ENCODE measurements at regions not wholly inside any gene's neighbourhood (a gene's known extent, or its start where the extent isn't known, plus 50 kb on each side); places are given as distances from the start of the nearest gene placed in this dataset.

DNA sequence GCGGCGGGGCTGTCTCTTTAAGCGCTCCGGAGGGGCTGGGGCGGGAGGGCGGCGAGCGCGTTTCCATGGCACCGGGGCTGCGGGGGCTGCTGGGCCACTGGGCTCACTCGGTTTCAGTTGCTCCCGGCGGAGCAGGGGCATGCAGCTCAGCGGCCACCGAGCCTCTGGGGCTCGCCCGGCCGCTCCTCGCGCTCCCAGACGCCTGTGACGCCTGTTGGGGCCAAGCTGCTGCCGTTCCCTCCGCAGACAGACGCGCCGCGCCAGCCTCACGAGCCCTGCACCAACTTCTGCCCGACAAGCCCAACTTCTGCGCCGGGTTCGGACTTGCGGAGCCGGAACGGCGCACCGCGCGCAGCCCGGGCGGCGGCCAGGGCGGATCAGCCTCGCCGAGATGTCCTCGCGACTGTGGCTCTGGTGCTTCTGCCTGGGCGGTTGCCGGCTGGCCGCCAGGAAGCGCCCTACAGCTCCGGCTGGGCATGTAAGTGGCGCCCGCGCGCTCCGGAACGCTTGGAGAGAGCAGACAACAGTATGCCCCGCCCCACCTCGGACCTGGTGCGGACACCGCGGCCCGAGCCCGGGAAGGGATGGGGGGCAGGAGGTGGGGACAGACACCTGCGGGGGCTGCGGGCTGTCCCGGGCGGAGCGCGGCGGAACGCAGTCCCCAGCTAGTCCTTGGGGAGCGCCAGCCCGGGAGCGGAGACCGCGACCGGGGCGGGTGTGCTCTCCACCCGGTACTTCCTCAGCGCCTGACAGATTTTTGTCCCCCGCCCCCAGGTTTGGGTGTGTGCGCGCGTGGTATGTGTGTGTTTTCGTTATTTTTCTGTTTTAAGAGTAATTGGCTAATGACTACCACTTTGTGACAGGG lies 154.1 kb upstream of the GOLIM4 start:
- ChIA-PET POLR2A (ENCODE audit: unreplicated experiment) (no interaction called here), CTCF (interaction anchor here (0.6 to 1.5 kb wide), 4 partner anchors 15 to 202 kb away, joined by 3 to 4 read pairs (median 3); no protein-coding TSS in a partner anchor)
- Histone ChIP-seq H4K20me1 (ENCODE audit: insufficient read depth, low read length) (no peaks in the 10 kb centered on the region), H3K14ac (replicated peaks; ENCODE audit: low read depth, low read length) (no peak overlapping the region; the same call in 1 of the 2 replicates), H2BK120ac (ENCODE audit: low read depth, low read length) (peak overlapping the region; percentile 65), H2BK15ac (ENCODE audit: low read depth, low read length) (no peak overlapping the region), H3K4me1 (ENCODE audit: control insufficient read depth, insufficient read depth, low read length) (no peaks in the 10 kb centered on the region), H4K91ac (ENCODE audit: insufficient read depth, low read depth, low read length) (no peak overlapping the region), H3K9me1 (ENCODE audit: insufficient read depth, low read length) (no peaks in the 10 kb centered on the region), H3K9me3 (ENCODE audit: control insufficient read depth, insufficient read depth, low read length) (no peaks in the 10 kb centered on the region), H3K36me3 (ENCODE audit: control insufficient read depth, insufficient read depth, low read length) (no peaks in the 10 kb centered on the region), H3K79me1 (ENCODE audit: low read depth in 1 of 2, low read length in 2 of 2) (no peaks in the 10 kb centered on the region), H3K18ac (ENCODE audit: low read depth, low read length) (no peak overlapping the region; the same call in 1 of the 2 replicates), H3K4ac (ENCODE audit: low read depth, low read length) (peak overlapping the region; percentile 30; the same call in 1 of the 2 replicates), H3K27me3 (ENCODE audit: control insufficient read depth, insufficient read depth, low read length) (peaks cover 2% of the 10 kb centered on the region; the same call in 1 of the 2 replicates), H3K56ac (ENCODE audit: extremely low read depth, insufficient read depth, low read length) (no peak overlapping the region; the same call in 1 of the 2 replicates), H3K4me2 (ENCODE audit: low read depth, low read length) (peak overlapping the region; percentile 91), H2BK20ac (ENCODE audit: low read depth, low read length) (no peak overlapping the region), H2AK5ac (ENCODE audit: low read depth, low read length) (no peak overlapping the region), H2BK5ac (ENCODE audit: low read depth, low read length, poor library complexity, severe bottlenecking) (peak overlapping the region; percentile 30), H3K23ac (ENCODE audit: low read depth, low read length) (peak overlapping the region; percentile 60; the same call in 1 of the 2 replicates), H4K5ac (ENCODE audit: low read depth, low read length) (no peak overlapping the region), H3K9ac (ENCODE audit: low read depth, low read length) (peak overlapping the region; percentile 59), H4K8ac (ENCODE audit: low read depth in 2 of 2, low read length in 2 of 2) (peak overlapping the region in 1 of 2 experiments; percentile 19; a peak in 1 of 4 replicates), H2AFZ (replicated peaks; ENCODE audit: low read length, poor library complexity) (peak overlapping the region; percentile 96), H2AK9ac (replicated peaks; ENCODE audit: low read depth, low read length, poor library complexity) (peak overlapping the region; percentile 58), H3K4me3 (ENCODE audit: insufficient read depth, low read depth, low read length) (peak overlapping the region; percentile 69), H3K27ac (ENCODE audit: insufficient read depth, low read length) (peak overlapping the region; percentile 70)
- no TSS peak for BruUV-seq (replicated peaks)
- in situ Hi-C loops (cut with MboI; ENCODE audit: low sequenced_read_pairs) = no loop called here
- DNase-seq (peak; percentile 63), ATAC-seq (ENCODE audit: low read depth) (peak; percentile 82)
- dilution Hi-C loops (cut with HindIII; ENCODE audit: low sequenced_read_pairs, unreplicated experiment) = no loop called here
- WGBS, 2 experiments (ENCODE audit: extremely low coverage in 2 of 2, insufficient read length in 1 of 2) = 1% methylated on average over 25 of the region's 89 CpGs; no CpG with 5 or more reads in 1 of the 2 experiments
- intact Hi-C loops (cut with micrococcal nuclease) = loop anchor here (1.0 to 2.0 kb wide), 3 partner anchors 91 to 218 kb away; no protein-coding TSS in a partner anchor
- TF ChIP-seq, protein P1, sequence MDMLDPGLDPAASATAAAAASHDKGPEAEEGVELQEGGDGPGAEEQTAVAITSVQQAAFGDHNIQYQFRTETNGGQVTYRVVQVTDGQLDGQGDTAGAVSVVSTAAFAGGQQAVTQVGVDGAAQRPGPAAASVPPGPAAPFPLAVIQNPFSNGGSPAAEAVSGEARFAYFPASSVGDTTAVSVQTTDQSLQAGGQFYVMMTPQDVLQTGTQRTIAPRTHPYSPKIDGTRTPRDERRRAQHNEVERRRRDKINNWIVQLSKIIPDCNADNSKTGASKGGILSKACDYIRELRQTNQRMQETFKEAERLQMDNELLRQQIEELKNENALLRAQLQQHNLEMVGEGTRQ (IDR thresholded peaks at IDR 0.05; ENCODE audit: low read depth, low read length) = no peak
- TF ChIP-seq, protein P2, sequence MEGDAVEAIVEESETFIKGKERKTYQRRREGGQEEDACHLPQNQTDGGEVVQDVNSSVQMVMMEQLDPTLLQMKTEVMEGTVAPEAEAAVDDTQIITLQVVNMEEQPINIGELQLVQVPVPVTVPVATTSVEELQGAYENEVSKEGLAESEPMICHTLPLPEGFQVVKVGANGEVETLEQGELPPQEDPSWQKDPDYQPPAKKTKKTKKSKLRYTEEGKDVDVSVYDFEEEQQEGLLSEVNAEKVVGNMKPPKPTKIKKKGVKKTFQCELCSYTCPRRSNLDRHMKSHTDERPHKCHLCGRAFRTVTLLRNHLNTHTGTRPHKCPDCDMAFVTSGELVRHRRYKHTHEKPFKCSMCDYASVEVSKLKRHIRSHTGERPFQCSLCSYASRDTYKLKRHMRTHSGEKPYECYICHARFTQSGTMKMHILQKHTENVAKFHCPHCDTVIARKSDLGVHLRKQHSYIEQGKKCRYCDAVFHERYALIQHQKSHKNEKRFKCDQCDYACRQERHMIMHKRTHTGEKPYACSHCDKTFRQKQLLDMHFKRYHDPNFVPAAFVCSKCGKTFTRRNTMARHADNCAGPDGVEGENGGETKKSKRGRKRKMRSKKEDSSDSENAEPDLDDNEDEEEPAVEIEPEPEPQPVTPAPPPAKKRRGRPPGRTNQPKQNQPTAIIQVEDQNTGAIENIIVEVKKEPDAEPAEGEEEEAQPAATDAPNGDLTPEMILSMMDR (conservative IDR thresholded peaks at IDR 0.05; ENCODE audit: low read depth, low read length) = peak; percentile 38
- TF ChIP-seq MAZ (IDR thresholded peaks at IDR 0.05; ENCODE audit: borderline replicate concordance, low read depth, low read length) (peak; percentile 67; the same call in 1 of the 2 replicates), POLR2A (IDR thresholded peaks at IDR 0.05; ENCODE audit: low read depth, low read length) (0 out of 2 replicates have a peak, but pooled peaks have one; percentile 40), RAD21 (IDR thresholded peaks at IDR 0.05; ENCODE audit: low read length) (peak; percentile 29; the same call in 1 of the 2 replicates)
